ENCODE measurements at regions not wholly inside any gene's neighbourhood (a gene's known extent, or its start where the extent isn't known, plus 50 kb on each side); places are given as distances from the start of the nearest gene placed in this dataset.

- Mint-ChIP-seq H3K4me1 (peaks cover 5% of the 10 kb centered on the region), H3K27me3 (ENCODE audit: low read depth) (no peaks in the 10 kb centered on the region)
Measured at GRCh38 chr2:182530636-182531035, 103.8 kb upstream of the PDE1A start.

More at GRCh38 chr2:182530636-182531035, 103.8 kb upstream of the PDE1A start:
- DNase-seq (ENCODE audit: low spot score) = no peak
- Mint-ChIP-seq H3K9me3 (peaks cover 33% of the 10 kb centered on the region), H3K36me3 (peaks cover 26% of the 10 kb centered on the region), H3K4me3 (no peak overlapping the region), H3K27ac (no peak overlapping the region)
- TF ChIP-seq CREB1 (CRISPR knock-in tag; IDR thresholded peaks at IDR 0.05) (no peak), E2F5 (CRISPR knock-in tag; IDR thresholded peaks at IDR 0.05) (no peak), GRHL2 (CRISPR knock-in tag; IDR thresholded peaks at IDR 0.05; ENCODE audit: insufficient replicate concordance, severe bottlenecking) (no peak), GTF2I (CRISPR knock-in tag; conservative IDR thresholded peaks at IDR 0.05) (no peak), AFF4 (CRISPR knock-in tag; IDR thresholded peaks at IDR 0.05; ENCODE audit: borderline replicate concordance) (no peak), TEAD4 (CRISPR knock-in tag; IDR thresholded peaks at IDR 0.05) (no peak), TCF7 (CRISPR knock-in tag; IDR thresholded peaks at IDR 0.05; ENCODE audit: low read depth) (no peak), HMGXB4 (CRISPR knock-in tag; IDR thresholded peaks at IDR 0.05) (no peak), ARID4B (CRISPR knock-in tag; IDR thresholded peaks at IDR 0.05; ENCODE audit: borderline replicate concordance) (no peak), NFATC4 (CRISPR knock-in tag; IDR thresholded peaks at IDR 0.05) (no peak), CREM (CRISPR knock-in tag; IDR thresholded peaks at IDR 0.05) (no peak), ZNF671 (CRISPR knock-in tag; IDR thresholded peaks at IDR 0.05) (no peak), IRF2 (CRISPR knock-in tag; IDR thresholded peaks at IDR 0.05; ENCODE audit: borderline replicate concordance, low read depth) (no peak), RELA (CRISPR knock-in tag; IDR thresholded peaks at IDR 0.05; ENCODE audit: borderline replicate concordance) (no peak), NR3C1 (CRISPR knock-in tag; conservative IDR thresholded peaks at IDR 0.05; ENCODE audit: low read depth) (no peak)
- POLR2A ChIA-PET = no interaction called here
- no peak for ATAC-seq
- CTCF ChIA-PET = no interaction called here

Measured in WTC11 (cell line).